ENCODE measurements at regions not wholly inside any gene's neighbourhood (a gene's known extent, or its start where the extent isn't known, plus 50 kb on each side); places are given as distances from the start of the nearest gene placed in this dataset.

GRCh38 chr5:17056141-17056631 lies 120.1 kb upstream of the MYO10 start:
- Histone ChIP-seq H3K27me3 (replicated peaks in 1 of 4; ENCODE audit: control extremely low read depth in 1 of 4, control insufficient read depth in 3 of 4, insufficient read depth in 4 of 4, low read length in 3 of 4) (no peaks in the 10 kb centered on the region), H4K20me1 (ENCODE audit: control insufficient read depth, insufficient read depth, low read length, poor library complexity, severe bottlenecking) (no peaks in the 10 kb centered on the region), H3K79me2 (ENCODE audit: control insufficient read depth, insufficient read depth, low read length) (no peaks in the 10 kb centered on the region), H3K4me1 (ENCODE audit: control insufficient read depth in 2 of 2, insufficient read depth in 2 of 2, low read length in 2 of 2) (no peaks in the 10 kb centered on the region), H2AFZ (ENCODE audit: insufficient read depth, low read depth, low read length, poor library complexity, severe bottlenecking) (no peak overlapping the region), H3K9me3 (ENCODE audit: control extremely low read depth in 1 of 3, control insufficient read depth in 2 of 3, insufficient read depth in 1 of 3, low read length in 2 of 3) (no peaks in the 10 kb centered on the region), H3K27ac (ENCODE audit: low read length in 2 of 2) (no peak overlapping the region), H3K9ac (ENCODE audit: low read length) (no peak overlapping the region), H3K4me2 (replicated peaks; ENCODE audit: low read depth, low read length, poor library complexity, severe bottlenecking) (no peak overlapping the region), H3K4me3 (ENCODE audit: control extremely low read depth in 1 of 5, extremely low read depth in 1 of 5, insufficient read depth in 1 of 5, low read depth in 2 of 5, low read length in 4 of 5) (no peak overlapping the region), H3K36me3 (replicated peaks in 1 of 2; ENCODE audit: control extremely low read depth in 1 of 2, control insufficient read depth in 1 of 2, extremely low read depth in 1 of 2, insufficient read depth in 2 of 2, low read length in 1 of 2) (no peaks in the 10 kb centered on the region)
- Mint-ChIP-seq H3K27ac (no peak overlapping the region), H3K4me3 (no peak overlapping the region), H3K9me3 (ENCODE audit: insufficient read depth) (no peaks in the 10 kb centered on the region), H3K27me3 (no peaks in the 10 kb centered on the region), H3K4me1 (no peaks in the 10 kb centered on the region)
- TF ChIP-seq CTCF (IDR thresholded peaks at IDR 0.05) (no peak), EZH2 (IDR thresholded peaks at IDR 0.05; ENCODE audit: borderline replicate concordance, insufficient read depth, low read depth, low read length, poor library complexity, severe bottlenecking) (no peak)
- intact Hi-C loops (cut with micrococcal nuclease): no loop called here
- ChIA-PET POLR2A (no interaction called here), CTCF (no interaction called here)
- DNase-seq: no peak
- WGBS (ENCODE audit: insufficient coverage): 91% methylated on average over 7 of the region's 7 CpGs
- ATAC-seq (ENCODE audit: low read depth): no peak

GRCh38 chr5:17058438-17058837 lies 122.3 kb upstream of the MYO10 start:
- ChIA-PET POLR2A (no interaction called here), CTCF (no interaction called here)
- H3K9me3 ChIP-seq (ENCODE audit: control extremely low read depth in 1 of 3, control insufficient read depth in 2 of 3, insufficient read depth in 1 of 3, low read length in 2 of 3): peaks cover 0 to 6% (median 0%) of the 10 kb centered on the region in 3 donors
- Mint-ChIP-seq H3K4me1 (no peaks in the 10 kb centered on the region), H3K4me3 (no peak overlapping the region), H3K27me3 (no peaks in the 10 kb centered on the region), H3K9me3 (ENCODE audit: insufficient read depth) (peaks cover 3% of the 10 kb centered on the region), H3K27ac (no peak overlapping the region)
- no peaks in the 10 kb centered on the region for H3K27me3 ChIP-seq (replicated peaks in 1 of 4; ENCODE audit: control extremely low read depth in 1 of 4, control insufficient read depth in 3 of 4, insufficient read depth in 4 of 4, low read length in 3 of 4)
- H3K4me3 ChIP-seq (ENCODE audit: control extremely low read depth in 1 of 5, extremely low read depth in 1 of 5, insufficient read depth in 1 of 5, low read depth in 2 of 5, low read length in 4 of 5): no peak overlapping the region
- no peaks in the 10 kb centered on the region for H4K20me1 ChIP-seq (ENCODE audit: control insufficient read depth, insufficient read depth, low read length, poor library complexity, severe bottlenecking)
- TF ChIP-seq CTCF (IDR thresholded peaks at IDR 0.05) (no peak), EZH2 (IDR thresholded peaks at IDR 0.05; ENCODE audit: borderline replicate concordance, insufficient read depth, low read depth, low read length, poor library complexity, severe bottlenecking) (no peak)
- H3K79me2 ChIP-seq (ENCODE audit: control insufficient read depth, insufficient read depth, low read length): no peaks in the 10 kb centered on the region
- no peak for DNase-seq
- no peak overlapping the region for H2AFZ ChIP-seq (ENCODE audit: insufficient read depth, low read depth, low read length, poor library complexity, severe bottlenecking)
- WGBS (ENCODE audit: insufficient coverage): no CpG with 5 or more reads among the region's 7 CpGs
- intact Hi-C loops (cut with micrococcal nuclease): no loop called here
- no peak for ATAC-seq (ENCODE audit: low read depth)
- H3K36me3 ChIP-seq (replicated peaks in 1 of 2; ENCODE audit: control extremely low read depth in 1 of 2, control insufficient read depth in 1 of 2, extremely low read depth in 1 of 2, insufficient read depth in 2 of 2, low read length in 1 of 2): no peaks in the 10 kb centered on the region
- no peak overlapping the region for H3K9ac ChIP-seq (ENCODE audit: low read length)
- no peak overlapping the region for H3K4me2 ChIP-seq (replicated peaks; ENCODE audit: low read depth, low read length, poor library complexity, severe bottlenecking)
- H3K4me1 ChIP-seq (ENCODE audit: control insufficient read depth in 2 of 2, insufficient read depth in 2 of 2, low read length in 2 of 2): no peaks in the 10 kb centered on the region
- H3K27ac ChIP-seq (ENCODE audit: low read length in 2 of 2): no peak overlapping the region
